ENCODE measurements at regions not wholly inside any gene's neighbourhood (a gene's known extent, or its start where the extent isn't known, plus 50 kb on each side); places are given as distances from the start of the nearest gene placed in this dataset.

DNA sequence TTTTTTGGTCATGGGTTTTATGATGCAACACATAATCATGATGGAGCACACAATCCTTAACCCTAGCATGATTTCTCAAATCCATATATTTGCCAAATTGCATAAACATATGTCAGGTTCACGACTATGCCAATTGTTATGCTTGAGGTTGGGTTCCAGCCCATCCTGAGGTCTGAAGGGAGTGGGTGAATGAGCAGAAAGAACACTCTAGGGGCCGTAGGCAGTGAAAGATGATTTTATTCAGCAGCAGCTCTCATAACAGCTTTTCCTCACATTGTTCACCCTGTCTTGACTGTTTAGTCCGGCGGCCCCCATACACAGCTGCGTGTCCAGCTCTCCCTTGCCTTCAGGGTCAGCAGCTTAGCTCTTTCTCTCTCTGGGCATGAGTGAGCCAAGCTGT is 627.7 kb downstream of the PLA2G4A start:
- Histone ChIP-seq H3K4me3 (no peak overlapping the region), H3K27me3 (replicated peaks in 1 of 7) (no peaks in the 10 kb centered on the region), H3K4me1 (no peaks in the 10 kb centered on the region), H3K27ac (no peak overlapping the region), H3K36me3 (no peaks in the 10 kb centered on the region), H3K9me3 (peaks cover 0 to 6% (median 0%) of the 10 kb centered on the region in 8 donors)
- no peak for DNase-seq
- no peak for TF ChIP-seq POLR2A (IDR thresholded peaks at IDR 0.05)
- TF ChIP-seq, protein P1, sequence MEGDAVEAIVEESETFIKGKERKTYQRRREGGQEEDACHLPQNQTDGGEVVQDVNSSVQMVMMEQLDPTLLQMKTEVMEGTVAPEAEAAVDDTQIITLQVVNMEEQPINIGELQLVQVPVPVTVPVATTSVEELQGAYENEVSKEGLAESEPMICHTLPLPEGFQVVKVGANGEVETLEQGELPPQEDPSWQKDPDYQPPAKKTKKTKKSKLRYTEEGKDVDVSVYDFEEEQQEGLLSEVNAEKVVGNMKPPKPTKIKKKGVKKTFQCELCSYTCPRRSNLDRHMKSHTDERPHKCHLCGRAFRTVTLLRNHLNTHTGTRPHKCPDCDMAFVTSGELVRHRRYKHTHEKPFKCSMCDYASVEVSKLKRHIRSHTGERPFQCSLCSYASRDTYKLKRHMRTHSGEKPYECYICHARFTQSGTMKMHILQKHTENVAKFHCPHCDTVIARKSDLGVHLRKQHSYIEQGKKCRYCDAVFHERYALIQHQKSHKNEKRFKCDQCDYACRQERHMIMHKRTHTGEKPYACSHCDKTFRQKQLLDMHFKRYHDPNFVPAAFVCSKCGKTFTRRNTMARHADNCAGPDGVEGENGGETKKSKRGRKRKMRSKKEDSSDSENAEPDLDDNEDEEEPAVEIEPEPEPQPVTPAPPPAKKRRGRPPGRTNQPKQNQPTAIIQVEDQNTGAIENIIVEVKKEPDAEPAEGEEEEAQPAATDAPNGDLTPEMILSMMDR (IDR thresholded peaks at IDR 0.05 in 8 of 11, conservative IDR thresholded peaks at IDR 0.05 in 3 of 11) = no peak
- no peak for TF ChIP-seq POLR2AphosphoS5 (IDR thresholded peaks at IDR 0.05)
- intact Hi-C loops (cut with DNase I; ENCODE audit: low total_unique reads) = no loop called here
- WGBS, 5 donors = 80 to 88% (median 84%) methylated on average over 5 of the region's 5 CpGs

DNA sequence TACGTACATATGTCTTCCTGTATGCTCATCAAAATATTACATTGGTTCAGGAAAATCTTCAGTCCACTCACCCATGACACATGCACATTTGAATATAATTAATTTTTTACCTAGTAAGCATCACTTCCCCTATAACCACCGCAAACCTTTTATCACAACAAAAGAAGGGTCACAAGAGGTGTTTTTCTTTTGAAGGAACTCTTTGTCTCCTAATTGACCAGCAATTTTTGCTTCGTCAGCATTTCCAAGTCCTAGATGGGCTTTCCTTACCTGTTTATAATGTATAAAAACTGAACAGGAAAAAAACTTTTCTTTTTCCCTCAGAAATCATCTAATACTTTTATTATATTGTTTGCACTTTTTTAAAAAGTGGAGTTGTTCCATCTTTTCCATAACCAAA is 631.3 kb downstream of the PLA2G4A start:
- 78 to 84% (median 79%) methylated on average over 3 of the region's 3 CpGs for WGBS, 5 donors

DNA sequence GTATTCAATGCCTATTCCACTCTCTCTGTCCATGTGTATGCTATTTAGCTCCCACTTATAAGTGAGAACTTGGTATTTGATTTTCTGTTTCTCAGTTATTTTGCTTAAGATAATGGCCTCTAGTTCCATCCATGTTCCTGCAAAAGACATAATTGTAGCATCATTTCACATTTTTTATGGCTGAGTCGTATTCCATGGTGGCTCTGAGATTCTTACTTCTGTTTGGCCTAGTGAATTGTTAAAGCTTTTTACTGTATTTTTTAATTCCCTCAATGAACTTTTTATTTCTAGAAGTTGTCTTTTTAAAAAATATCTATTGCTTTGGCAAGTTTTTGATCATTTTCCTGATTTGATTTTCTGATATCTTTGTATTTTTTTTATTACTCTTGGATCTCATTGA is 635.6 kb downstream of the PLA2G4A start:
- no peak overlapping the region for H3K27ac ChIP-seq
- H3K36me3 ChIP-seq = no peaks in the 10 kb centered on the region
- 69 to 93% (median 73%) methylated on average over 1 of the region's 1 CpG for WGBS, 5 donors
- H3K4me1 ChIP-seq = no peaks in the 10 kb centered on the region
- peaks cover 3 to 56% (median 30%) of the 10 kb centered on the region in 8 donors for H3K9me3 ChIP-seq
- no peak for DNase-seq
- H3K4me3 ChIP-seq = no peak overlapping the region
- no peaks in the 10 kb centered on the region for H3K27me3 ChIP-seq (replicated peaks in 1 of 7)
- intact Hi-C loops (cut with DNase I; ENCODE audit: low total_unique reads) = no loop called here
- TF ChIP-seq, protein P1 (IDR thresholded peaks at IDR 0.05 in 8 of 11, conservative IDR thresholded peaks at IDR 0.05 in 3 of 11) = no peak
- TF ChIP-seq POLR2AphosphoS5 (IDR thresholded peaks at IDR 0.05) (no peak), POLR2A (IDR thresholded peaks at IDR 0.05) (no peak)

More for the DNA sequence above, 631.3 kb downstream of the PLA2G4A start:
- no peak overlapping the region for H3K27ac ChIP-seq
- H3K36me3 ChIP-seq = no peaks in the 10 kb centered on the region
- DNase-seq = no peak
- peaks cover 3 to 38% (median 22%) of the 10 kb centered on the region in 8 donors for H3K9me3 ChIP-seq
- no peaks in the 10 kb centered on the region for H3K27me3 ChIP-seq (replicated peaks in 1 of 7)
- no peak overlapping the region for H3K4me3 ChIP-seq
- no peaks in the 10 kb centered on the region for H3K4me1 ChIP-seq
- TF ChIP-seq POLR2AphosphoS5 (IDR thresholded peaks at IDR 0.05) (no peak), POLR2A (IDR thresholded peaks at IDR 0.05) (no peak)
- TF ChIP-seq, protein P1 (IDR thresholded peaks at IDR 0.05 in 8 of 11, conservative IDR thresholded peaks at IDR 0.05 in 3 of 11) = no peak
- intact Hi-C loops (cut with DNase I; ENCODE audit: low total_unique reads) = no loop called here

DNA sequence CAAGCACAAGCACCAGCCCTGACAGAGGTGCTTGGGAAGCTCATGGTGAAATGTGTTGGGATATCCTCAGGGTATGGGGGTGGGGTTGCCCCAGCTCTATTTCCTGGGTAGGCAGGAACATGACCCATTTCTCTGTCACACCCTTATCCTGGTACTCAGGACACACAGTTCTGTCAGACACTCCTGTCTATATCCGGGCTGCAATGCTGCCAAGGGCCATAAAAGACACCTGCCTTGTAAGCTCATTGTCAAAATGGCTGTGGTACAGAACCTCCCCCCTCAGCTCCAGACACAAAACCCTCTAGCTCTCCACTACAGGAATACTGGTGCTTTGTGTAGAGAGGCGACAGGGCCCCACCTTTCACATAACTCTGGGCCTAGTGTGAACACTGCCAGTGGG is 636.7 kb downstream of the PLA2G4A start:
- Histone ChIP-seq H3K27ac (no peak overlapping the region), H3K27me3 (replicated peaks in 1 of 7) (no peaks in the 10 kb centered on the region), H3K9me3 (peaks cover 3 to 61% (median 30%) of the 10 kb centered on the region in 8 donors), H3K4me1 (no peaks in the 10 kb centered on the region), H3K4me3 (no peak overlapping the region), H3K36me3 (no peaks in the 10 kb centered on the region)
- intact Hi-C loops (cut with DNase I; ENCODE audit: low total_unique reads) = no loop called here
- TF ChIP-seq POLR2AphosphoS5 (IDR thresholded peaks at IDR 0.05) (no peak), POLR2A (IDR thresholded peaks at IDR 0.05) (no peak)
- TF ChIP-seq, protein P1 (IDR thresholded peaks at IDR 0.05 in 8 of 11, conservative IDR thresholded peaks at IDR 0.05 in 3 of 11) = no peak
- DNase-seq = no peak
- whole genome bisulfite sequencing, 5 donors = 50 to 67% (median 66%) methylated on average over 1 to 2 of the region's 2 CpGs
